ENCODE measurements at regions not wholly inside any gene's neighbourhood (a gene's known extent, or its start where the extent isn't known, plus 50 kb on each side); places are given as distances from the start of the nearest gene placed in this dataset.

DNA sequence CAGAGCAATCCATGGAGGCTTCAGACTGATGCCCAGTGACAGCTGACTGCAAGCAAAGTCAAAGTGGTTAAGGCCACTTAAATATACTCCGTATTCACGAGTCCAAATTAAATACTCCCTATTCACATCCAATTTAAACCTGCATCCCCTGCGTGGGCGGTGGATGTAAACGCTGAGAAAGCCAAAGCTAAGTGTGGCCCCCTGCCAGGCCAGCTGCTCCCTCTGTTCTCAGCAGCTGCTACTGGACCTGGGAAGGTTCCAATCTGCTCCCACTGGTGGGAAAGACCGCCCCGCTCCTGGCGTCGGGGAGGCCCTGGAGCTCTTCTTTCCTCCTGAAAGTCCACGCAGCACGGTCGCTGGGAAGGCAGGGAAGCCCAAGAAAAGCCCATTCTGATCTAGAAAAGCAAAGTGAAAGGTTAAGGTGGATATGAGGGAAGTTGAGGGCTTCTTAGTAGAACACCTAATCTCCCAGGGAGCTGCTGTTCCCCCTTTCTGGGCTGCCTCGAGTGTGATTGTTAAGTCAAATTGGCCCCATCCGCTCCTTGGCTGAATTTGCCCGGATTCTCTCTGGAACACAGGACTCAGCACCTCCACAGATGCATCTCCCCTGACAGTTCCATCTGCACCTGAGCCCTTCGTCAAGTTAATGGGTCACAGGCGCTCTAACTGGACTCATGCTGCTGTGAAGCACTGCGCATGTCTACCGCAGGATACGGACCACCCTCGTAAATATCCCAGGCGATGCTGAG is 205.5 kb downstream of the USP12 start (continued):
- TF ChIP-seq CBX8 (IDR thresholded peaks at IDR 0.05; ENCODE audit: borderline replicate concordance, low read depth, low read length) (no peak), CHD2 (IDR thresholded peaks at IDR 0.05; ENCODE audit: low read length) (no peak), BACH1 (IDR thresholded peaks at IDR 0.05; ENCODE audit: low read length) (no peak), SUZ12 (IDR thresholded peaks at IDR 0.05; ENCODE audit: low read length) (no peak), SRF (IDR thresholded peaks at IDR 0.05; ENCODE audit: low read depth, low read length) (no peak)

Measured in H1 (cell line).